ENCODE measurements at regions not wholly inside any gene's neighbourhood (a gene's known extent, or its start where the extent isn't known, plus 50 kb on each side); places are given as distances from the start of the nearest gene placed in this dataset.

- Histone ChIP-seq H3K9ac (ENCODE audit: low read length) (no peak overlapping the region), H3K4me3 (ENCODE audit: low read length) (no peak overlapping the region), H3K9me3 (ENCODE audit: control insufficient read depth, low read length) (no peaks in the 10 kb centered on the region), H3K27me3 (replicated peaks; ENCODE audit: control insufficient read depth, insufficient read depth, low read length) (no peaks in the 10 kb centered on the region), H3K4me1 (ENCODE audit: control insufficient read depth, insufficient read depth, low read length) (peaks cover 18% of the 10 kb centered on the region), H3K36me3 (ENCODE audit: control insufficient read depth, insufficient read depth, low read length, severe bottlenecking) (no peaks in the 10 kb centered on the region)
- DNase-seq (ENCODE audit: low read depth): no peak
Measured at GRCh38 chr14:89466944-89467343, 49.9 kb upstream of the FOXN3 start.
